OCI-LY7 (cell line): ENCODE measurements at regions not wholly inside any gene's neighbourhood (a gene's known extent, or its start where the extent isn't known, plus 50 kb on each side); places are given as distances from the start of the nearest gene placed in this dataset.

Experiments used
- EZH2phosphoT487 ChIP-seq: fragments of 200-600 bp; sonication (generic); IDR thresholded peaks from 2 replicates; pipeline ENCODE4 v1.6.1; 2018; ENCODE audit warnings: low read depth, borderline replicate concordance, mild to moderate bottlenecking, mixed run types, antibody characterized with exemption, low read length, moderate library complexity, mixed read lengths
- TF ChIP-seq, protein P1 (sequence below): fragments of 200-600 bp; sonication (generic); conservative IDR thresholded peaks from 2 replicates; pipeline ENCODE4 v1.5.1; 2014; ENCODE audit warnings: mild to moderate bottlenecking, antibody characterized with exemption, low read length, moderate library complexity, mixed read lengths

DNA sequence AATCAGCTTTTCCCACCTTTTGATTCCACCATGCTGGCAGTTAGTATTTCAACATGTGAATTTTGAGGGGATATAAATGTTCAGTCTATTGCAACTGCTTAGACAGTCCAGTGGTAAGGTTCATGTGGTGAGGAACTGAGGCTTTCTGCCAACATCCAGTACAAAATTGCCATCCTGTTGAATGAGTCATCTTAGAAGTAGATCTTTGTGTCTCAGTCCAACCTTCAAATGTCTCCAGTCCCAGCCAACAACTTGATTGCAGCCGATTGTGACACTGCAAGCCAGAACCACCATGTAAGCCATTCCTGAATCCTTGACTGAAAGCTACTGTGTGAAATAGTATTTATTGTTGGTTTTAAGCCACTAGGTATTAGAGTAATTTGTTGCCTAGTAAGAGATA lies 331.5 kb upstream of the GRIN3A start:
- TF ChIP-seq, protein P1, sequence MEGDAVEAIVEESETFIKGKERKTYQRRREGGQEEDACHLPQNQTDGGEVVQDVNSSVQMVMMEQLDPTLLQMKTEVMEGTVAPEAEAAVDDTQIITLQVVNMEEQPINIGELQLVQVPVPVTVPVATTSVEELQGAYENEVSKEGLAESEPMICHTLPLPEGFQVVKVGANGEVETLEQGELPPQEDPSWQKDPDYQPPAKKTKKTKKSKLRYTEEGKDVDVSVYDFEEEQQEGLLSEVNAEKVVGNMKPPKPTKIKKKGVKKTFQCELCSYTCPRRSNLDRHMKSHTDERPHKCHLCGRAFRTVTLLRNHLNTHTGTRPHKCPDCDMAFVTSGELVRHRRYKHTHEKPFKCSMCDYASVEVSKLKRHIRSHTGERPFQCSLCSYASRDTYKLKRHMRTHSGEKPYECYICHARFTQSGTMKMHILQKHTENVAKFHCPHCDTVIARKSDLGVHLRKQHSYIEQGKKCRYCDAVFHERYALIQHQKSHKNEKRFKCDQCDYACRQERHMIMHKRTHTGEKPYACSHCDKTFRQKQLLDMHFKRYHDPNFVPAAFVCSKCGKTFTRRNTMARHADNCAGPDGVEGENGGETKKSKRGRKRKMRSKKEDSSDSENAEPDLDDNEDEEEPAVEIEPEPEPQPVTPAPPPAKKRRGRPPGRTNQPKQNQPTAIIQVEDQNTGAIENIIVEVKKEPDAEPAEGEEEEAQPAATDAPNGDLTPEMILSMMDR, result no peak
- TF ChIP-seq EZH2phosphoT487, result no peak
